Immature natural killer cell (primary cell): ENCODE measurements at regions not wholly inside any gene's neighbourhood (a gene's known extent, or its start where the extent isn't known, plus 50 kb on each side); places are given as distances from the start of the nearest gene placed in this dataset.

Experiments used
- DNase-seq, 3 donors: peaks; one replicate each; pipeline ENCODE4 v3.0.0; 2022; ENCODE audit warnings: mixed read lengths in 1 of 3
- H3K27ac Mint-ChIP-seq, 6 donors: one replicate each; pipeline ENCODE4 v1.8.0; 2020; ENCODE audit warnings: mixed read lengths in 6 of 6, mild to moderate bottlenecking in 5 of 6, inconsistent platforms in 4 of 6, moderate library complexity in 3 of 6
- H3K27me3 Mint-ChIP-seq, 3 donors: one replicate each; pipeline ENCODE4 v1.8.0; 2020 to 2021; ENCODE audit warnings: low read depth in 3 of 3, mild to moderate bottlenecking in 3 of 3, mixed read lengths in 3 of 3, moderate library complexity in 3 of 3, inconsistent platforms in 1 of 3
- H3K36me3 Mint-ChIP-seq, 3 donors: one replicate each; pipeline ENCODE4 v1.8.0; 2020; ENCODE audit warnings: mixed read lengths in 3 of 3, inconsistent platforms in 2 of 3, mild to moderate bottlenecking in 2 of 3
- H3K4me1 Mint-ChIP-seq, 2 donors: one replicate each; pipeline ENCODE4 v1.8.0; 2020; ENCODE audit warnings: inconsistent platforms in 2 of 2, mild to moderate bottlenecking in 2 of 2, mixed read lengths in 2 of 2, moderate library complexity in 1 of 2
- H3K4me3 Mint-ChIP-seq, 5 donors: one replicate each; pipeline ENCODE4 v1.8.0; 2020; ENCODE audit warnings: mild to moderate bottlenecking in 5 of 5, mixed read lengths in 5 of 5, inconsistent platforms in 3 of 5, moderate library complexity in 3 of 5
- H3K9me3 Mint-ChIP-seq, 6 donors: one replicate each; pipeline ENCODE4 v1.8.0; 2020; ENCODE audit warnings: mild to moderate bottlenecking in 6 of 6, mixed read lengths in 6 of 6, inconsistent platforms in 4 of 6, moderate library complexity in 3 of 6

- Mint-ChIP-seq H3K27ac (no peak overlapping the region), H3K4me3 (no peak overlapping the region), H3K36me3 (no peaks in the 10 kb centered on the region), H3K9me3 (peaks cover 0 to 3% (median 0%) of the 10 kb centered on the region in 6 donors), H3K27me3 (peaks cover 2 to 5% (median 4%) of the 10 kb centered on the region in 3 donors), H3K4me1 (no peaks in the 10 kb centered on the region)
- no peak for DNase-seq
Measured at GRCh38 chr6:54018722-54019121, 92.5 kb upstream of the MLIP start.

GRCh38 chr6:54019860-54020259 is 91.4 kb upstream of the MLIP start:
- no peak overlapping the region for H3K27ac Mint-ChIP-seq
- H3K36me3 Mint-ChIP-seq = no peaks in the 10 kb centered on the region
- peaks cover 0 to 3% (median 0%) of the 10 kb centered on the region in 6 donors for H3K9me3 Mint-ChIP-seq
- no peak for DNase-seq
- H3K4me3 Mint-ChIP-seq = no peak overlapping the region
- no peaks in the 10 kb centered on the region for H3K4me1 Mint-ChIP-seq
- peaks cover 0 to 4% (median 1%) of the 10 kb centered on the region in 3 donors for H3K27me3 Mint-ChIP-seq

- Mint-ChIP-seq H3K4me3 (no peak overlapping the region), H3K4me1 (no peaks in the 10 kb centered on the region), H3K27me3 (peaks cover 0 to 4% (median 0%) of the 10 kb centered on the region in 3 donors)
Measured at GRCh38 chr6:54020334-54020733, 90.9 kb upstream of the MLIP start.

GRCh38 chr6:54026652-54027400 is 84.4 kb upstream of the MLIP start:
- no peak overlapping the region for H3K27ac Mint-ChIP-seq
- H3K36me3 Mint-ChIP-seq = no peaks in the 10 kb centered on the region
- no peak for DNase-seq
- no peaks in the 10 kb centered on the region for H3K9me3 Mint-ChIP-seq
- no peaks in the 10 kb centered on the region for H3K4me1 Mint-ChIP-seq
- H3K4me3 Mint-ChIP-seq = no peak overlapping the region
- H3K27me3 Mint-ChIP-seq = peaks cover 0 to 3% (median 0%) of the 10 kb centered on the region in 3 donors

More at GRCh38 chr6:54020334-54020733, 90.9 kb upstream of the MLIP start:
- no peaks in the 10 kb centered on the region for H3K36me3 Mint-ChIP-seq
- peaks cover 0 to 3% (median 0%) of the 10 kb centered on the region in 6 donors for H3K9me3 Mint-ChIP-seq
- no peak overlapping the region for H3K27ac Mint-ChIP-seq
- no peak for DNase-seq

- Mint-ChIP-seq H3K4me1 (no peaks in the 10 kb centered on the region), H3K36me3 (no peaks in the 10 kb centered on the region)
Measured at GRCh38 chr6:54028170-54028569, 83.1 kb upstream of the MLIP start.

GRCh38 chr6:54029187-54029586 is 82.1 kb upstream of the MLIP start:
- DNase-seq = no peak
- no peaks in the 10 kb centered on the region for H3K9me3 Mint-ChIP-seq
- H3K27ac Mint-ChIP-seq = no peak overlapping the region
- H3K4me1 Mint-ChIP-seq = no peaks in the 10 kb centered on the region
- H3K36me3 Mint-ChIP-seq = no peaks in the 10 kb centered on the region
- no peak overlapping the region for H3K4me3 Mint-ChIP-seq
- H3K27me3 Mint-ChIP-seq = peaks cover 0 to 3% (median 0%) of the 10 kb centered on the region in 3 donors

More at GRCh38 chr6:54028170-54028569, 83.1 kb upstream of the MLIP start:
- no peak for DNase-seq
- peaks cover 0 to 3% (median 0%) of the 10 kb centered on the region in 3 donors for H3K27me3 Mint-ChIP-seq
- no peaks in the 10 kb centered on the region for H3K9me3 Mint-ChIP-seq
- H3K4me3 Mint-ChIP-seq = no peak overlapping the region
- H3K27ac Mint-ChIP-seq = no peak overlapping the region

GRCh38 chr6:54031169-54031568 is 80.1 kb upstream of the MLIP start:
- H3K9me3 Mint-ChIP-seq = no peaks in the 10 kb centered on the region
- H3K27me3 Mint-ChIP-seq = peaks cover 0 to 3% (median 0%) of the 10 kb centered on the region in 3 donors
- H3K4me1 Mint-ChIP-seq = no peaks in the 10 kb centered on the region
- no peak overlapping the region for H3K4me3 Mint-ChIP-seq
- peak overlapping the region in 1 of 6 donors; percentile 6 for H3K27ac Mint-ChIP-seq
- H3K36me3 Mint-ChIP-seq = no peaks in the 10 kb centered on the region
- no peak for DNase-seq

GRCh38 chr6:54037277-54037779 is 73.9 kb upstream of the MLIP start:
- Mint-ChIP-seq H3K27me3 (no peaks in the 10 kb centered on the region), H3K9me3 (peaks cover 0 to 6% (median under 1%) of the 10 kb centered on the region in 6 donors), H3K4me3 (no peak overlapping the region), H3K27ac (no peak overlapping the region), H3K36me3 (no peaks in the 10 kb centered on the region), H3K4me1 (no peaks in the 10 kb centered on the region)
- DNase-seq = no peak

GRCh38 chr6:54040545-54040944 is 70.7 kb upstream of the MLIP start:
- Mint-ChIP-seq H3K4me3 (no peak overlapping the region), H3K36me3 (no peaks in the 10 kb centered on the region), H3K9me3 (peaks cover 0 to 11% (median 1%) of the 10 kb centered on the region in 6 donors), H3K27ac (no peak overlapping the region), H3K4me1 (no peaks in the 10 kb centered on the region), H3K27me3 (peaks cover 0 to 3% (median 0%) of the 10 kb centered on the region in 3 donors)
- no peak for DNase-seq

GRCh38 chr6:54041239-54041638 is 70.0 kb upstream of the MLIP start:
- Mint-ChIP-seq H3K27me3 (peaks cover 0 to 3% (median 0%) of the 10 kb centered on the region in 3 donors), H3K27ac (no peak overlapping the region), H3K4me1 (no peaks in the 10 kb centered on the region), H3K9me3 (peaks cover 0 to 15% (median 2%) of the 10 kb centered on the region in 6 donors), H3K4me3 (no peak overlapping the region), H3K36me3 (no peaks in the 10 kb centered on the region)
- DNase-seq = no peak

- no peak overlapping the region for H3K27ac Mint-ChIP-seq
- peaks cover 0 to 3% (median 0%) of the 10 kb centered on the region in 3 donors for H3K27me3 Mint-ChIP-seq
- no peak overlapping the region for H3K4me3 Mint-ChIP-seq
- H3K36me3 Mint-ChIP-seq = no peaks in the 10 kb centered on the region
- no peaks in the 10 kb centered on the region for H3K4me1 Mint-ChIP-seq
- DNase-seq = no peak
- H3K9me3 Mint-ChIP-seq = peaks cover 0 to 15% (median 2%) of the 10 kb centered on the region in 6 donors
Measured at GRCh38 chr6:54043360-54043759, 67.9 kb upstream of the MLIP start.

GRCh38 chr6:54044059-54044458 is 67.2 kb upstream of the MLIP start:
- H3K4me1 Mint-ChIP-seq = no peaks in the 10 kb centered on the region
- H3K27me3 Mint-ChIP-seq = peaks cover 0 to 3% (median 0%) of the 10 kb centered on the region in 3 donors
- H3K36me3 Mint-ChIP-seq = no peaks in the 10 kb centered on the region
- no peak for DNase-seq
- peaks cover 0 to 15% (median 2%) of the 10 kb centered on the region in 6 donors for H3K9me3 Mint-ChIP-seq
- no peak overlapping the region for H3K27ac Mint-ChIP-seq
- H3K4me3 Mint-ChIP-seq = no peak overlapping the region

GRCh38 chr6:54048782-54049181 is 62.5 kb upstream of the MLIP start:
- Mint-ChIP-seq H3K4me3 (no peak overlapping the region), H3K9me3 (peaks cover 0 to 4% (median under 1%) of the 10 kb centered on the region in 6 donors), H3K27ac (no peak overlapping the region), H3K27me3 (no peaks in the 10 kb centered on the region), H3K4me1 (no peaks in the 10 kb centered on the region), H3K36me3 (no peaks in the 10 kb centered on the region)
- no peak for DNase-seq

GRCh38 chr6:54050750-54051149 is 60.5 kb upstream of the MLIP start:
- peaks cover 0 to 2% (median 0%) of the 10 kb centered on the region in 6 donors for H3K9me3 Mint-ChIP-seq
- no peak overlapping the region for H3K4me3 Mint-ChIP-seq
- H3K36me3 Mint-ChIP-seq = no peaks in the 10 kb centered on the region
- H3K27ac Mint-ChIP-seq = no peak overlapping the region
- no peaks in the 10 kb centered on the region for H3K4me1 Mint-ChIP-seq
- H3K27me3 Mint-ChIP-seq = no peaks in the 10 kb centered on the region
- DNase-seq = no peak
